Liver (tissue), 3 donors: ENCODE measurements at regions not wholly inside any gene's neighbourhood (a gene's known extent, or its start where the extent isn't known, plus 50 kb on each side); places are given as distances from the start of the nearest gene placed in this dataset.

Experiments used
- ATF3 ChIP-seq: IDR thresholded peaks from 2 replicates; pipeline ENCODE4 v1.6.1; 2016; ENCODE audit warnings: antibody characterized with exemption
- FOXA1 ChIP-seq: IDR thresholded peaks from 2 replicates; pipeline ENCODE4 v1.6.1; 2016; ENCODE audit warnings: antibody characterized with exemption
- GABPA ChIP-seq, 2 donors: IDR thresholded peaks in 1 of 2; conservative IDR thresholded peaks in 1 of 2; 2 replicates each; pipeline ENCODE4 v1.6.1; 2016; ENCODE audit warnings: antibody characterized with exemption in 2 of 2, mild to moderate bottlenecking in 1 of 2, moderate library complexity in 1 of 2
- JUND ChIP-seq, 2 donors: IDR thresholded peaks; 2 replicates each; pipeline ENCODE4 v1.6.1; 2016; ENCODE audit warnings: antibody characterized with exemption in 2 of 2
- MAX ChIP-seq: IDR thresholded peaks from 2 replicates; pipeline ENCODE4 v1.6.1; 2016; ENCODE audit warnings: antibody characterized with exemption
- RAD21 ChIP-seq, 2 donors: IDR thresholded peaks; 2 replicates each; pipeline ENCODE4 v1.6.1; 2016; ENCODE audit warnings: antibody characterized with exemption in 2 of 2, mild to moderate bottlenecking in 2 of 2
- REST ChIP-seq: IDR thresholded peaks from 2 replicates; pipeline ENCODE4 v1.6.1; 2016; ENCODE audit warnings: antibody characterized with exemption, mild to moderate bottlenecking
- RXRA ChIP-seq, 2 donors: IDR thresholded peaks; 2 replicates each; pipeline ENCODE4 v1.6.1; 2017 to 2018; ENCODE audit warnings: antibody characterized with exemption in 2 of 2, mild to moderate bottlenecking in 1 of 2
- SP1 ChIP-seq: IDR thresholded peaks from 2 replicates; pipeline ENCODE4 v1.6.1; 2018; ENCODE audit warnings: antibody characterized with exemption, mild to moderate bottlenecking
- YY1 ChIP-seq: IDR thresholded peaks from 2 replicates; pipeline ENCODE4 v1.6.1; 2016; ENCODE audit warnings: antibody characterized with exemption, mild to moderate bottlenecking
- TF ChIP-seq, protein P1 (sequence below): fragments of 150-350 bp; IDR thresholded peaks from 2 replicates; pipeline ENCODE4 v1.5.1; 2017; ENCODE audit warnings: improper control_type of control experiment, low read depth, low read length; ENCODE audit not compliant: missing input control
- donor health status: healthy.
- donor health status: healthy.

DNA sequence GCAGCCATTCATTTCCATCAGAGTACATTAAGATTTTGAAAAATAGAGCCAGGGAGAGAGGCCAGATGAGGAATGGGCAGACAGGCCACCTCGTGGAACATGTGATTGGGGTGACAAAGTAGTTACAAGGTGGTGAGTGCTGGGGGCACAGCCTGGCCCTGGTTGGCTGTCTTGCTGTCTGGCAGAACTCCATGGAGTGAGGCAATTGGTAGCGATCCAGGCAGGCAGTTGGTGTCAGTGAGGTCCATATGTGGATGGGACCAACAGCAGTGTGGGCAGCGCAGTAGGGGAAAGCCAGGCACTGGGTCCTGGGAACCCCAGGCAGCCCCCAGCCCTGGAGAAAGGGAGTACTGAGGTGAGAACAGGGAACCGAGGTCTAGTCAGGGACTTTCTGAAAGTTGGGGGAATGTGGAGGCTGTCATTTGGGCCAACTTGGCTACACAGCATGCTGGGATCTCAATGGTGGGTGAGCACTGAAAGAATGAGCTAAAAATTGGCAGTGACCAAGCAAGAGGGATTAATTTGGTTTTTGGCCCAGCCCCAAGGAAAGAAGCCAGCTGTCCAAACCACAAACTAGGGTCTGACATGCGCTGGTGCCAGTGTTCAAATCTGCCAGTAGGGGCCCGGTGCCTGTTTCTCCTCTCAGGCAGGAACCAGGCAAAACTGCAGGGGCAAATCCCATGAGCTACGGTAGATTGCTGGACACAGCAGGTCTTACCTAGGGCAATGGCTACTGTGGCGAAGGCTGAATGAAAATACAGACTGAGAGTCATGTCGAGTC lies 61.4 kb upstream of the E2F3 start:
- TF ChIP-seq ATF3, result no peak
- no peak for TF ChIP-seq GABPA (IDR thresholded peaks at IDR 0.05 in 1 of 2, conservative IDR thresholded peaks at IDR 0.05 in 1 of 2)
- TF ChIP-seq JUND (IDR thresholded peaks at IDR 0.05), result no peak
- TF ChIP-seq, protein P1, sequence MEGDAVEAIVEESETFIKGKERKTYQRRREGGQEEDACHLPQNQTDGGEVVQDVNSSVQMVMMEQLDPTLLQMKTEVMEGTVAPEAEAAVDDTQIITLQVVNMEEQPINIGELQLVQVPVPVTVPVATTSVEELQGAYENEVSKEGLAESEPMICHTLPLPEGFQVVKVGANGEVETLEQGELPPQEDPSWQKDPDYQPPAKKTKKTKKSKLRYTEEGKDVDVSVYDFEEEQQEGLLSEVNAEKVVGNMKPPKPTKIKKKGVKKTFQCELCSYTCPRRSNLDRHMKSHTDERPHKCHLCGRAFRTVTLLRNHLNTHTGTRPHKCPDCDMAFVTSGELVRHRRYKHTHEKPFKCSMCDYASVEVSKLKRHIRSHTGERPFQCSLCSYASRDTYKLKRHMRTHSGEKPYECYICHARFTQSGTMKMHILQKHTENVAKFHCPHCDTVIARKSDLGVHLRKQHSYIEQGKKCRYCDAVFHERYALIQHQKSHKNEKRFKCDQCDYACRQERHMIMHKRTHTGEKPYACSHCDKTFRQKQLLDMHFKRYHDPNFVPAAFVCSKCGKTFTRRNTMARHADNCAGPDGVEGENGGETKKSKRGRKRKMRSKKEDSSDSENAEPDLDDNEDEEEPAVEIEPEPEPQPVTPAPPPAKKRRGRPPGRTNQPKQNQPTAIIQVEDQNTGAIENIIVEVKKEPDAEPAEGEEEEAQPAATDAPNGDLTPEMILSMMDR, result no peak
- TF ChIP-seq RAD21 (IDR thresholded peaks at IDR 0.05), result no peak
- TF ChIP-seq REST, result no peak
- TF ChIP-seq YY1, result no peak
- no peak for TF ChIP-seq SP1
- no peak for TF ChIP-seq FOXA1
- TF ChIP-seq MAX, result no peak
- TF ChIP-seq RXRA (IDR thresholded peaks at IDR 0.05), result no peak
